Keratinocyte (primary cell): ENCODE measurements at regions not wholly inside any gene's neighbourhood (a gene's known extent, or its start where the extent isn't known, plus 50 kb on each side); places are given as distances from the start of the nearest gene placed in this dataset.

ENCODE experiments used
- DNase-seq: peaks from one replicate; pipeline ENCODE4 v3.0.0-alpha.2; 2011; ENCODE audit warnings: low read depth, missing footprints, low spot score
- FAIRE-seq: peaks from 2 replicates; lab custom pipeline; 2011; peaks lifted over from hg19 to GRCh38; lab: Jason Lieb, UNC
- H2AFZ ChIP-seq: 2 replicates; pipeline ENCODE4 v1.6.0; 2012; ENCODE audit warnings: low read length, control low read depth, inconsistent platforms; ENCODE audit not compliant: control insufficient read depth
- H3K27ac ChIP-seq: 2 replicates; pipeline ENCODE4 v1.5.1; 2011; ENCODE audit warnings: low read length; ENCODE audit not compliant: control insufficient read depth, insufficient read depth
- H3K27me3 ChIP-seq: 3 replicates; pipeline ENCODE4 v1.6.0; 2011; ENCODE audit warnings: low read length; ENCODE audit not compliant: control insufficient read depth, insufficient read depth; ENCODE audit errors: extremely low read depth
- H3K36me3 ChIP-seq, 2 experiments: 2 replicates in 1 of 2; 3 replicates in 1 of 2; pipeline ENCODE4 v1.5.1; 2011; ENCODE audit warnings: low read length in 2 of 2, mild to moderate bottlenecking in 1 of 2; ENCODE audit not compliant: control insufficient read depth in 2 of 2, insufficient read depth in 2 of 2; ENCODE audit errors: extremely low read depth in 1 of 2
- H3K4me1 ChIP-seq: 3 replicates; pipeline ENCODE4 v1.5.1; 2011; ENCODE audit warnings: low read length; ENCODE audit not compliant: control insufficient read depth, insufficient read depth; ENCODE audit errors: extremely low read depth
- H3K4me2 ChIP-seq: 3 replicates; pipeline ENCODE4 v1.6.0; 2011; ENCODE audit warnings: low read depth, low read length; ENCODE audit not compliant: control insufficient read depth, insufficient read depth; ENCODE audit errors: extremely low read depth
- H3K4me3 ChIP-seq, 3 experiments: fragments of 200-600 bp in 1 of 3; sonication (generic) in 1 of 3; 2 replicates in 2 of 3; 3 replicates in 1 of 3; pipeline ENCODE4 v1.5.1; 2011 to 2016; ENCODE audit warnings: low read length in 3 of 3, mild to moderate bottlenecking in 3 of 3, control low read depth in 2 of 3, inconsistent platforms in 1 of 3, low read depth in 1 of 3, mixed read lengths in 1 of 3, mixed run types in 1 of 3, moderate library complexity in 1 of 3; ENCODE audit not compliant: control insufficient read depth in 2 of 3, insufficient read depth in 2 of 3; ENCODE audit errors: extremely low read depth in 1 of 3
- H3K79me2 ChIP-seq: 2 replicates; pipeline ENCODE4 v1.6.0; 2012; ENCODE audit warnings: low read length; ENCODE audit not compliant: control insufficient read depth, insufficient read depth
- H3K9ac ChIP-seq: 3 replicates; pipeline ENCODE4 v1.6.0; 2011; ENCODE audit warnings: low read length; ENCODE audit not compliant: control insufficient read depth, insufficient read depth; ENCODE audit errors: extremely low read depth
- H3K9me1 ChIP-seq: 3 replicates; pipeline ENCODE4 v1.6.0; 2011; ENCODE audit warnings: low read length; ENCODE audit not compliant: control insufficient read depth, insufficient read depth; ENCODE audit errors: extremely low read depth
- H3K9me3 ChIP-seq: 2 replicates; pipeline ENCODE4 v1.5.1; 2012; ENCODE audit warnings: low read depth, low read length; ENCODE audit not compliant: control insufficient read depth
- H4K20me1 ChIP-seq: 3 replicates; pipeline ENCODE4 v1.6.0; 2011; ENCODE audit warnings: low read length; ENCODE audit not compliant: control insufficient read depth, insufficient read depth; ENCODE audit errors: extremely low read depth
- EZH2 ChIP-seq: IDR thresholded peaks from one replicate; pipeline ENCODE4 v1.6.1; 2012; ENCODE audit warnings: inconsistent platforms, mild to moderate bottlenecking, low read length, moderate library complexity
- dilution Hi-C: fragments of 300-500 bp; cut with MboI; formaldehyde crosslinking; loops from one replicate; pipeline ENCODE4 v1.7.0; 2020; ENCODE audit warnings: low sequenced_read_pairs; ENCODE audit not compliant: extremely low pct_ligation_motif_present
- TF ChIP-seq, protein P1 (sequence below), 3 experiments: IDR thresholded peaks in 1 of 3; conservative IDR thresholded peaks in 1 of 3; optimal IDR thresholded peaks in 1 of 3; 2 replicates in 2 of 3; 3 replicates in 1 of 3; pipeline versions ENCODE3 to v1.5.1; 2011; ENCODE audit warnings: low read length in 3 of 3, mild to moderate bottlenecking in 3 of 3, moderate library complexity in 2 of 3, control low read depth in 1 of 3, inconsistent platforms in 1 of 3; ENCODE audit not compliant: insufficient read depth in 2 of 3; ENCODE audit errors: extremely low read depth in 1 of 3

GRCh38 chr3:39754549-39754948 is 54.9 kb upstream of the MYRIP start:
- Histone ChIP-seq H3K79me2 (no peaks in the 10 kb centered on the region), H3K36me3 (no peaks in the 10 kb centered on the region), H3K9me1 (no peaks in the 10 kb centered on the region), H3K9ac (no peak overlapping the region), H3K9me3 (no peaks in the 10 kb centered on the region), H3K4me2 (no peak overlapping the region), H3K4me1 (peaks cover 11% of the 10 kb centered on the region), H2AFZ (no peak overlapping the region), H4K20me1 (no peaks in the 10 kb centered on the region), H3K4me3 (no peak overlapping the region), H3K27me3 (no peaks in the 10 kb centered on the region), H3K27ac (no peak overlapping the region)
- no peak for FAIRE-seq
- no peak for DNase-seq
- TF ChIP-seq, protein P1, sequence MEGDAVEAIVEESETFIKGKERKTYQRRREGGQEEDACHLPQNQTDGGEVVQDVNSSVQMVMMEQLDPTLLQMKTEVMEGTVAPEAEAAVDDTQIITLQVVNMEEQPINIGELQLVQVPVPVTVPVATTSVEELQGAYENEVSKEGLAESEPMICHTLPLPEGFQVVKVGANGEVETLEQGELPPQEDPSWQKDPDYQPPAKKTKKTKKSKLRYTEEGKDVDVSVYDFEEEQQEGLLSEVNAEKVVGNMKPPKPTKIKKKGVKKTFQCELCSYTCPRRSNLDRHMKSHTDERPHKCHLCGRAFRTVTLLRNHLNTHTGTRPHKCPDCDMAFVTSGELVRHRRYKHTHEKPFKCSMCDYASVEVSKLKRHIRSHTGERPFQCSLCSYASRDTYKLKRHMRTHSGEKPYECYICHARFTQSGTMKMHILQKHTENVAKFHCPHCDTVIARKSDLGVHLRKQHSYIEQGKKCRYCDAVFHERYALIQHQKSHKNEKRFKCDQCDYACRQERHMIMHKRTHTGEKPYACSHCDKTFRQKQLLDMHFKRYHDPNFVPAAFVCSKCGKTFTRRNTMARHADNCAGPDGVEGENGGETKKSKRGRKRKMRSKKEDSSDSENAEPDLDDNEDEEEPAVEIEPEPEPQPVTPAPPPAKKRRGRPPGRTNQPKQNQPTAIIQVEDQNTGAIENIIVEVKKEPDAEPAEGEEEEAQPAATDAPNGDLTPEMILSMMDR (optimal IDR thresholded peaks at IDR 0.05 in 1 of 3, IDR thresholded peaks at IDR 0.05 in 1 of 3, conservative IDR thresholded peaks at IDR 0.05 in 1 of 3; ENCODE audit: extremely low read depth in 1 of 3, insufficient read depth in 2 of 3, low read length in 3 of 3) = no peak
- no peak for TF ChIP-seq EZH2
- dilution Hi-C loops = no loop called here

DNA sequence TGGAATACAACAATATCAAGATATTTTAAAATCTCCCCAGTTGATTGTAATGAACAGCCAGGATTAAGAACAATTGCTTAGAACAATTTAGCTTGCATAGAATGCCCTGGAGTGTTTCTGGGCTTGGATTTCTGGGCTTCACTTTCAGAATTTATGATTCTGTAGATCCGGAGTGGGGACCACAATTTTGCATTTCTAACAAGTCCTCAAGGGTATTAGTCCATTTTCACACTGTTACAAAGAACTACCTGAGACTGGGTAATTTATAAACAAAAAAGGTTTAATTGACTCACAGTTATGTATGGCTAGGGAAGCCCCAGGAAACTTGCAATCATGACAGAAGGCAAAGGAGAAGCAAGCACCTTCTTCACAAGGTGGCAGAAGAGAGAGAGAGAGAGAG is 54.3 kb upstream of the MYRIP start:
- Histone ChIP-seq H3K9ac (no peak overlapping the region), H3K4me3 (no peak overlapping the region), H3K36me3 (no peaks in the 10 kb centered on the region), H3K9me3 (no peaks in the 10 kb centered on the region), H3K9me1 (no peaks in the 10 kb centered on the region), H3K4me2 (no peak overlapping the region), H3K4me1 (peaks cover 11% of the 10 kb centered on the region), H3K27ac (no peak overlapping the region), H4K20me1 (no peaks in the 10 kb centered on the region), H2AFZ (no peak overlapping the region), H3K27me3 (no peaks in the 10 kb centered on the region), H3K79me2 (no peaks in the 10 kb centered on the region)
- dilution Hi-C loops = no loop called here
- no peak for TF ChIP-seq EZH2
- TF ChIP-seq, protein P1 (optimal IDR thresholded peaks at IDR 0.05 in 1 of 3, IDR thresholded peaks at IDR 0.05 in 1 of 3, conservative IDR thresholded peaks at IDR 0.05 in 1 of 3; ENCODE audit: extremely low read depth in 1 of 3, insufficient read depth in 2 of 3, low read length in 3 of 3) = no peak
- no peak for FAIRE-seq
- no peak for DNase-seq
